Activated naive CD4-positive, alpha-beta T cell treated with anti-CD3 and anti-CD28 coated beads, Interleukin-2, amount 50 U/mL, for 24 hours (primary cell): ENCODE measurements at regions not wholly inside any gene's neighbourhood (a gene's known extent, or its start where the extent isn't known, plus 50 kb on each side); places are given as distances from the start of the nearest gene placed in this dataset.

Source experiments
- H3K27ac Mint-ChIP-seq: one replicate; pipeline ENCODE4 v1.8.0; 2021; ENCODE audit warnings: mild to moderate bottlenecking, mixed read lengths
- H3K27me3 Mint-ChIP-seq: one replicate; pipeline ENCODE4 v1.8.0; 2021; ENCODE audit warnings: mixed read lengths
- H3K36me3 Mint-ChIP-seq: one replicate; pipeline ENCODE4 v1.8.0; 2021; ENCODE audit warnings: mixed read lengths
- H3K4me1 Mint-ChIP-seq: one replicate; pipeline ENCODE4 v1.8.0; 2021; ENCODE audit warnings: mixed read lengths
- H3K4me3 Mint-ChIP-seq: one replicate; pipeline ENCODE4 v1.8.0; 2021; ENCODE audit warnings: mild to moderate bottlenecking, mixed read lengths
- H3K9me3 Mint-ChIP-seq: one replicate; pipeline ENCODE4 v1.8.0; 2021; ENCODE audit warnings: mixed read lengths

GRCh38 chr6:92828788-92829187 lies 590.6 kb downstream of the EPHA7 start:
- Mint-ChIP-seq H3K4me1 (no peaks in the 10 kb centered on the region), H3K27me3 (no peaks in the 10 kb centered on the region), H3K27ac (no peak overlapping the region), H3K36me3 (no peaks in the 10 kb centered on the region), H3K4me3 (no peak overlapping the region), H3K9me3 (peaks cover 9% of the 10 kb centered on the region)

- H3K27ac Mint-ChIP-seq, result no peak overlapping the region
- no peaks in the 10 kb centered on the region for H3K4me1 Mint-ChIP-seq
- H3K9me3 Mint-ChIP-seq, result peaks cover 9% of the 10 kb centered on the region
- H3K36me3 Mint-ChIP-seq, result no peaks in the 10 kb centered on the region
- H3K27me3 Mint-ChIP-seq, result no peaks in the 10 kb centered on the region
- no peak overlapping the region for H3K4me3 Mint-ChIP-seq
Observed at GRCh38 chr6:92827104-92827503, 592.3 kb downstream of the EPHA7 start.

GRCh38 chr6:92826633-92827032 lies 592.7 kb downstream of the EPHA7 start:
- H3K27me3 Mint-ChIP-seq, result no peaks in the 10 kb centered on the region
- H3K4me1 Mint-ChIP-seq, result no peaks in the 10 kb centered on the region
- no peak overlapping the region for H3K27ac Mint-ChIP-seq
- H3K9me3 Mint-ChIP-seq, result peaks cover 9% of the 10 kb centered on the region
- H3K4me3 Mint-ChIP-seq, result no peak overlapping the region
- H3K36me3 Mint-ChIP-seq, result no peaks in the 10 kb centered on the region

GRCh38 chr6:92822222-92822621 lies 597.1 kb downstream of the EPHA7 start:
- no peak overlapping the region for H3K4me3 Mint-ChIP-seq
- H3K27me3 Mint-ChIP-seq, result no peaks in the 10 kb centered on the region
- H3K9me3 Mint-ChIP-seq, result peaks cover 13% of the 10 kb centered on the region
- no peaks in the 10 kb centered on the region for H3K4me1 Mint-ChIP-seq
- no peaks in the 10 kb centered on the region for H3K36me3 Mint-ChIP-seq
- no peak overlapping the region for H3K27ac Mint-ChIP-seq

GRCh38 chr6:92820601-92821000 lies 598.8 kb downstream of the EPHA7 start:
- Mint-ChIP-seq H3K36me3 (no peaks in the 10 kb centered on the region), H3K27me3 (no peaks in the 10 kb centered on the region), H3K9me3 (peaks cover 11% of the 10 kb centered on the region), H3K4me3 (no peak overlapping the region), H3K4me1 (no peaks in the 10 kb centered on the region), H3K27ac (no peak overlapping the region)

GRCh38 chr6:92810913-92811312 lies 608.4 kb downstream of the EPHA7 start:
- no peaks in the 10 kb centered on the region for H3K27me3 Mint-ChIP-seq

GRCh38 chr6:92806254-92806653 lies 613.1 kb downstream of the EPHA7 start:
- H3K27me3 Mint-ChIP-seq, result no peaks in the 10 kb centered on the region
- H3K4me1 Mint-ChIP-seq, result no peaks in the 10 kb centered on the region
- peaks cover 4% of the 10 kb centered on the region for H3K9me3 Mint-ChIP-seq
- no peak overlapping the region for H3K27ac Mint-ChIP-seq
- no peak overlapping the region for H3K4me3 Mint-ChIP-seq
- no peaks in the 10 kb centered on the region for H3K36me3 Mint-ChIP-seq

More at GRCh38 chr6:92810913-92811312, 608.4 kb downstream of the EPHA7 start:
- no peak overlapping the region for H3K4me3 Mint-ChIP-seq
- H3K9me3 Mint-ChIP-seq, result peaks cover 3% of the 10 kb centered on the region
- H3K4me1 Mint-ChIP-seq, result no peaks in the 10 kb centered on the region
- no peak overlapping the region for H3K27ac Mint-ChIP-seq
- no peaks in the 10 kb centered on the region for H3K36me3 Mint-ChIP-seq

- no peaks in the 10 kb centered on the region for H3K9me3 Mint-ChIP-seq
- no peaks in the 10 kb centered on the region for H3K27me3 Mint-ChIP-seq
- H3K27ac Mint-ChIP-seq, result no peak overlapping the region
- H3K36me3 Mint-ChIP-seq, result no peaks in the 10 kb centered on the region
- H3K4me3 Mint-ChIP-seq, result no peak overlapping the region
- no peaks in the 10 kb centered on the region for H3K4me1 Mint-ChIP-seq
Observed at GRCh38 chr6:92791403-92791802, 628.0 kb downstream of the EPHA7 start.

GRCh38 chr6:92790381-92790780 lies 629.0 kb downstream of the EPHA7 start:
- Mint-ChIP-seq H3K27ac (no peak overlapping the region), H3K9me3 (no peaks in the 10 kb centered on the region), H3K36me3 (no peaks in the 10 kb centered on the region), H3K4me3 (no peak overlapping the region), H3K27me3 (no peaks in the 10 kb centered on the region), H3K4me1 (no peaks in the 10 kb centered on the region)

GRCh38 chr6:92784235-92784634 lies 635.1 kb downstream of the EPHA7 start:
- Mint-ChIP-seq H3K4me3 (no peak overlapping the region), H3K36me3 (no peaks in the 10 kb centered on the region), H3K27me3 (no peaks in the 10 kb centered on the region), H3K27ac (no peak overlapping the region), H3K4me1 (no peaks in the 10 kb centered on the region), H3K9me3 (no peaks in the 10 kb centered on the region)

- Mint-ChIP-seq H3K27me3 (no peaks in the 10 kb centered on the region), H3K27ac (no peak overlapping the region), H3K9me3 (no peaks in the 10 kb centered on the region), H3K4me1 (no peaks in the 10 kb centered on the region), H3K36me3 (no peaks in the 10 kb centered on the region), H3K4me3 (no peak overlapping the region)
Observed at GRCh38 chr6:92779746-92780145, 639.6 kb downstream of the EPHA7 start.

GRCh38 chr6:92777146-92777740 lies 642.1 kb downstream of the EPHA7 start:
- Mint-ChIP-seq H3K27me3 (no peaks in the 10 kb centered on the region), H3K4me1 (no peaks in the 10 kb centered on the region), H3K27ac (no peak overlapping the region), H3K36me3 (no peaks in the 10 kb centered on the region), H3K9me3 (no peaks in the 10 kb centered on the region), H3K4me3 (no peak overlapping the region)

GRCh38 chr6:92770540-92770939 lies 648.8 kb downstream of the EPHA7 start:
- H3K4me3 Mint-ChIP-seq, result no peak overlapping the region
- no peaks in the 10 kb centered on the region for H3K4me1 Mint-ChIP-seq
- H3K27me3 Mint-ChIP-seq, result no peaks in the 10 kb centered on the region
- H3K27ac Mint-ChIP-seq, result no peak overlapping the region
- H3K9me3 Mint-ChIP-seq, result no peaks in the 10 kb centered on the region
- H3K36me3 Mint-ChIP-seq, result no peaks in the 10 kb centered on the region

- H3K27me3 Mint-ChIP-seq, result no peaks in the 10 kb centered on the region
- H3K9me3 Mint-ChIP-seq, result no peaks in the 10 kb centered on the region
- no peak overlapping the region for H3K4me3 Mint-ChIP-seq
- H3K36me3 Mint-ChIP-seq, result no peaks in the 10 kb centered on the region
- H3K27ac Mint-ChIP-seq, result no peak overlapping the region
- no peaks in the 10 kb centered on the region for H3K4me1 Mint-ChIP-seq
Observed at GRCh38 chr6:92767101-92767500, 652.3 kb downstream of the EPHA7 start.

- H3K36me3 Mint-ChIP-seq, result no peaks in the 10 kb centered on the region
- no peaks in the 10 kb centered on the region for H3K27me3 Mint-ChIP-seq
- H3K4me3 Mint-ChIP-seq, result no peak overlapping the region
- no peak overlapping the region for H3K27ac Mint-ChIP-seq
- H3K9me3 Mint-ChIP-seq, result no peaks in the 10 kb centered on the region
- no peaks in the 10 kb centered on the region for H3K4me1 Mint-ChIP-seq
Observed at GRCh38 chr6:92763680-92764079, 655.7 kb downstream of the EPHA7 start.

- Mint-ChIP-seq H3K36me3 (no peaks in the 10 kb centered on the region), H3K27me3 (no peaks in the 10 kb centered on the region), H3K9me3 (no peaks in the 10 kb centered on the region), H3K4me3 (no peak overlapping the region), H3K4me1 (no peaks in the 10 kb centered on the region), H3K27ac (no peak overlapping the region)
Observed at GRCh38 chr6:92763274-92763584, 656.1 kb downstream of the EPHA7 start.

- Mint-ChIP-seq H3K4me1 (no peaks in the 10 kb centered on the region), H3K36me3 (no peaks in the 10 kb centered on the region), H3K9me3 (no peaks in the 10 kb centered on the region), H3K27me3 (no peaks in the 10 kb centered on the region), H3K27ac (no peak overlapping the region), H3K4me3 (no peak overlapping the region)
Observed at GRCh38 chr6:92762443-92763273, 656.7 kb downstream of the EPHA7 start.
